ENCODE measurements at regions not wholly inside any gene's neighbourhood (a gene's known extent, or its start where the extent isn't known, plus 50 kb on each side); places are given as distances from the start of the nearest gene placed in this dataset.

GRCh38 chr2:8197101-8197500 is 484.8 kb upstream of the ID2 start:
- DNase-seq = no peak

- no peak for DNase-seq
These were observed 484.0 kb upstream of the ID2 start for GRCh38 chr2:8197825-8198224.

- no peak for DNase-seq
These were observed 483.0 kb upstream of the ID2 start for GRCh38 chr2:8198766-8199382.

GRCh38 chr2:8202132-8202531 is 479.7 kb upstream of the ID2 start:
- peak; percentile 21 for DNase-seq

GRCh38 chr2:8203364-8203763 is 478.5 kb upstream of the ID2 start:
- DNase-seq = no peak

- DNase-seq = no peak
These were observed 477.1 kb upstream of the ID2 start for GRCh38 chr2:8204711-8205110.

- DNase-seq = no peak
These were observed 472.4 kb upstream of the ID2 start for GRCh38 chr2:8209494-8209893.

GRCh38 chr2:8211384-8211783 is 470.5 kb upstream of the ID2 start:
- no peak for DNase-seq

- DNase-seq = no peak
These were observed 469.6 kb upstream of the ID2 start for GRCh38 chr2:8212239-8212638.

GRCh38 chr2:8214036-8214615 is 467.7 kb upstream of the ID2 start:
- no peak for DNase-seq

GRCh38 chr2:8215159-8215863 is 466.5 kb upstream of the ID2 start:
- DNase-seq = no peak

GRCh38 chr2:8215982-8216381 is 465.9 kb upstream of the ID2 start:
- no peak for DNase-seq

GRCh38 chr2:8216397-8216796 is 465.5 kb upstream of the ID2 start:
- no peak for DNase-seq

GRCh38 chr2:8217468-8218030 is 464.3 kb upstream of the ID2 start:
- DNase-seq = no peak

GRCh38 chr2:8219096-8219495 is 462.8 kb upstream of the ID2 start:
- no peak for DNase-seq

GRCh38 chr2:8219631-8220355 is 462.1 kb upstream of the ID2 start:
- no peak for DNase-seq

GRCh38 chr2:8222979-8223694 is 458.7 kb upstream of the ID2 start:
- DNase-seq = no peak

- DNase-seq = no peak
These were observed 458.0 kb upstream of the ID2 start for GRCh38 chr2:8223695-8224346.

- DNase-seq = no peak
These were observed 457.3 kb upstream of the ID2 start for GRCh38 chr2:8224347-8225190.

- no peak for DNase-seq
These were observed 456.6 kb upstream of the ID2 start for GRCh38 chr2:8225266-8225665.

- DNase-seq = no peak
These were observed 456.1 kb upstream of the ID2 start for GRCh38 chr2:8225798-8226197.

Measured in NCI-H510A treated with DMSO at 0.1 percent for 48 hours (cell line).